H9 (cell line): ENCODE measurements at regions not wholly inside any gene's neighbourhood (a gene's known extent, or its start where the extent isn't known, plus 50 kb on each side); places are given as distances from the start of the nearest gene placed in this dataset.

ENCODE experiments used
- DNase-seq: peaks from one replicate; pipeline ENCODE4 v3.0.0-alpha.2; 2017
- H2AFZ ChIP-seq: one replicate; pipeline ENCODE4 v1.6.1; 2013; ENCODE audit warnings: mild to moderate bottlenecking, low read length, control low read depth, moderate library complexity
- H2AK5ac ChIP-seq: 2 replicates; pipeline ENCODE4 v1.6.1; 2013; ENCODE audit warnings: low read length, control low read depth, mixed read lengths; ENCODE audit not compliant: insufficient read length
- H2BK120ac ChIP-seq: one replicate; pipeline ENCODE4 v1.6.1; 2013; ENCODE audit warnings: low read depth, mild to moderate bottlenecking, low read length, control low read depth, inconsistent platforms; ENCODE audit not compliant: poor library complexity, severe bottlenecking
- H2BK12ac ChIP-seq: 2 replicates; pipeline ENCODE4 v1.6.1; 2013; ENCODE audit warnings: low read length, control low read depth, mixed read lengths, low read depth; ENCODE audit not compliant: insufficient read length
- H2BK15ac ChIP-seq: 2 replicates; pipeline ENCODE4 v1.6.1; 2013; ENCODE audit warnings: low read depth, low read length, control low read depth
- H2BK20ac ChIP-seq: one replicate; pipeline ENCODE4 v1.6.1; 2013; ENCODE audit warnings: low read depth, mild to moderate bottlenecking, low read length, control low read depth, inconsistent platforms; ENCODE audit not compliant: poor library complexity, severe bottlenecking
- H2BK5ac ChIP-seq: 2 replicates; pipeline ENCODE4 v1.6.1; 2013; ENCODE audit warnings: low read length, control low read depth, mixed read lengths; ENCODE audit not compliant: insufficient read length
- H3K14ac ChIP-seq: 2 replicates; pipeline ENCODE4 v1.6.1; 2013; ENCODE audit warnings: low read length, control low read depth; ENCODE audit not compliant: insufficient read depth
- H3K18ac ChIP-seq: 2 replicates; pipeline ENCODE4 v1.6.1; 2013; ENCODE audit warnings: low read depth, mild to moderate bottlenecking, mixed read lengths, low read length, control low read depth; ENCODE audit not compliant: insufficient read length
- H3K23ac ChIP-seq: 2 replicates; pipeline ENCODE4 v1.6.1; 2013; ENCODE audit warnings: low read length, control low read depth, mixed read lengths, low read depth; ENCODE audit not compliant: insufficient read length
- H3K23me2 ChIP-seq: 2 replicates; pipeline ENCODE4 v1.6.1; 2013; ENCODE audit warnings: low read depth, mild to moderate bottlenecking, mixed read lengths, low read length, control low read depth; ENCODE audit not compliant: insufficient read length, poor library complexity, severe bottlenecking
- H3K27ac ChIP-seq: 2 replicates; pipeline ENCODE4 v1.5.1; 2013; ENCODE audit warnings: low read length, control low read depth, mixed read lengths, low read depth; ENCODE audit not compliant: insufficient read length
- H3K27me3 ChIP-seq: 2 replicates; pipeline ENCODE4 v1.6.1; 2013; ENCODE audit warnings: low read length, control low read depth, inconsistent platforms; ENCODE audit not compliant: insufficient read depth
- H3K4ac ChIP-seq: 2 replicates; pipeline ENCODE4 v1.6.1; 2013; ENCODE audit warnings: low read depth, mild to moderate bottlenecking, control low read depth, inconsistent platforms, low read length, moderate library complexity
- H3K4me1 ChIP-seq: 2 replicates; pipeline ENCODE4 v1.6.1; 2013; ENCODE audit warnings: low read length, control low read depth, inconsistent platforms; ENCODE audit not compliant: insufficient read depth
- H3K4me2 ChIP-seq: 2 replicates; pipeline ENCODE4 v1.6.1; 2013; ENCODE audit warnings: low read length, control low read depth, mixed read lengths; ENCODE audit not compliant: insufficient read length, insufficient read depth
- H3K56ac ChIP-seq: 2 replicates; pipeline ENCODE4 v1.6.1; 2013; ENCODE audit warnings: low read depth, mild to moderate bottlenecking, mixed read lengths, low read length, control low read depth; ENCODE audit not compliant: insufficient read length
- H3K79me1 ChIP-seq: 2 replicates; pipeline ENCODE4 v1.6.1; 2013; ENCODE audit warnings: low read depth, mild to moderate bottlenecking, moderate library complexity, low read length, control low read depth, inconsistent platforms; ENCODE audit not compliant: insufficient read depth, poor library complexity, severe bottlenecking
- H3K79me2 ChIP-seq: 2 replicates; pipeline ENCODE4 v1.6.1; 2013; ENCODE audit warnings: low read length, control low read depth, inconsistent platforms; ENCODE audit not compliant: insufficient read depth
- H3K9ac ChIP-seq: 2 replicates; pipeline ENCODE4 v1.6.1; 2013; ENCODE audit warnings: low read length, control low read depth, mixed read lengths; ENCODE audit not compliant: insufficient read length; ENCODE audit errors: extremely low read depth
- H3K9me3 ChIP-seq: one replicate; pipeline ENCODE4 v1.6.1; 2013; ENCODE audit warnings: low read depth, low read length, inconsistent platforms; ENCODE audit not compliant: control insufficient read depth
- H3T11ph ChIP-seq: one replicate; pipeline ENCODE4 v1.6.1; 2013; ENCODE audit warnings: mild to moderate bottlenecking, low read length, control low read depth, inconsistent platforms
- H4K20me1 ChIP-seq: one replicate; pipeline ENCODE4 v1.6.1; 2013; ENCODE audit not compliant: control insufficient read depth, insufficient read length, insufficient read depth
- H4K5ac ChIP-seq: 2 replicates; pipeline ENCODE4 v1.6.1; 2013; ENCODE audit warnings: low read depth, mild to moderate bottlenecking, mixed read lengths, low read length, control low read depth; ENCODE audit not compliant: insufficient read length
- H4K8ac ChIP-seq: replicated peaks from 2 replicates; pipeline ENCODE4 v1.6.1; 2013; ENCODE audit warnings: low read length, control low read depth, mixed read lengths, low read depth; ENCODE audit not compliant: insufficient read length
- H4K91ac ChIP-seq: 2 replicates; pipeline ENCODE4 v1.6.1; 2013; ENCODE audit warnings: low read depth, mild to moderate bottlenecking, moderate library complexity, mixed read lengths, low read length, control low read depth; ENCODE audit not compliant: insufficient read length
- H3K27ac Mint-ChIP-seq, 3 experiments: 2 replicates in 2 of 3; 3 replicates in 1 of 3; pipeline ENCODE4 v1.8.0; 2020 to 2021; ENCODE audit warnings: mixed read lengths in 3 of 3, mild to moderate bottlenecking in 1 of 3, moderate library complexity in 1 of 3
- H3K27me3 Mint-ChIP-seq: 2 replicates; pipeline ENCODE4 v1.8.0; 2021; ENCODE audit warnings: low read depth, mild to moderate bottlenecking, moderate library complexity, mixed read lengths
- H3K36me3 Mint-ChIP-seq, 3 experiments: 2 replicates in 2 of 3; 3 replicates in 1 of 3; pipeline ENCODE4 v1.8.0; 2020 to 2021; ENCODE audit warnings: low read depth in 3 of 3, mixed read lengths in 3 of 3; ENCODE audit not compliant: insufficient read depth in 1 of 3
- H3K4me1 Mint-ChIP-seq, 2 experiments: 2 replicates each; pipeline ENCODE4 v1.8.0; 2020; ENCODE audit warnings: mixed read lengths in 2 of 2
- H3K4me3 Mint-ChIP-seq, 2 experiments: 2 replicates in 1 of 2; 3 replicates in 1 of 2; pipeline ENCODE4 v1.8.0; 2020 to 2021; ENCODE audit warnings: mild to moderate bottlenecking in 2 of 2, mixed read lengths in 2 of 2, moderate library complexity in 1 of 2
- H3K9me3 Mint-ChIP-seq, 2 experiments: 2 replicates in 1 of 2; 3 replicates in 1 of 2; pipeline ENCODE4 v1.8.0; 2020; ENCODE audit warnings: mild to moderate bottlenecking in 2 of 2, mixed read lengths in 2 of 2, moderate library complexity in 1 of 2
- CTCF ChIP-seq: fragments of 200-600 bp; sonication (generic); conservative IDR thresholded peaks from 3 replicates; pipeline ENCODE4 v1.8.0; 2021; ENCODE audit warnings: antibody characterized with exemption, mild to moderate bottlenecking
- WGBS: extraction: QIAGEN DNeasy Blood & Tissue Kit; methylation state at CpG from one replicate; pipeline ENCODE4 v1.1.7; 2013; ENCODE audit warnings: missing lambda C conversion rate, low lambda C conversion rate, mixed read lengths; ENCODE audit not compliant: insufficient read length; ENCODE audit errors: extremely low coverage; 5-methylcytosine and 5-hydroxymethylcytosine counted together

GRCh38 chr1:224799083-224799482, 130.4 kb upstream of the DNAH14 start:
- Histone ChIP-seq H4K91ac (no peak overlapping the region), H2BK15ac (no peak overlapping the region), H2BK12ac (no peak overlapping the region), H3K27me3 (no peaks in the 10 kb centered on the region), H3K9me3 (no peaks in the 10 kb centered on the region), H4K20me1 (no peaks in the 10 kb centered on the region), H2BK20ac (no peak overlapping the region), H3K23me2 (no peaks in the 10 kb centered on the region), H3K56ac (no peak overlapping the region), H3K79me1 (no peaks in the 10 kb centered on the region), H2BK120ac (no peak overlapping the region), H4K8ac (no peak overlapping the region), H3K27ac (no peak overlapping the region), H3K18ac (no peak overlapping the region), H2AK5ac (no peak overlapping the region), H4K5ac (no peak overlapping the region), H3K9ac (no peak overlapping the region), H3K4ac (no peak overlapping the region), H3K4me1 (peaks cover 10% of the 10 kb centered on the region; the same call in 1 of the 2 replicates), H2BK5ac (no peak overlapping the region), H3K79me2 (no peaks in the 10 kb centered on the region), H2AFZ (no peak overlapping the region), H3K23ac (no peak overlapping the region), H3K4me2 (no peak overlapping the region), H3T11ph (no peak overlapping the region), H3K14ac (no peak overlapping the region)
- H3K9me3 Mint-ChIP-seq: no peaks in the 10 kb centered on the region; a peak in 2 of 5 replicates
- H3K27ac Mint-ChIP-seq: no peak overlapping the region
- no peak overlapping the region for H3K4me3 Mint-ChIP-seq
- peaks cover 0 to 5% (median 0%) of the 10 kb centered on the region in 3 experiments; a peak in 3 of 7 replicates for H3K36me3 Mint-ChIP-seq
- peaks cover 28 to 35% of the 10 kb centered on the region in 2 experiments for H3K4me1 Mint-ChIP-seq
- no peak for DNase-seq
- no peak for TF ChIP-seq CTCF
- no CpG with 5 or more reads among the region's 3 CpGs for WGBS
- H3K27me3 Mint-ChIP-seq: no peaks in the 10 kb centered on the region
